Activated T-cell treated with anti-CD3 and anti-CD28 coated beads, Interleukin-2, amount 50 U/mL, for 4 hours (primary cell): ENCODE measurements at regions not wholly inside any gene's neighbourhood (a gene's known extent, or its start where the extent isn't known, plus 50 kb on each side); places are given as distances from the start of the nearest gene placed in this dataset.

Source experiments
- ATAC-seq, 2 donors: fragments of 200-7000 bp; cut with Tn5 transposase; one replicate each; pipeline ENCODE4 v1.10.0; 2021
- DNase-seq: peaks from one replicate; pipeline ENCODE4 v3.0.0-alpha.2; 2020
- H3K27me3 Mint-ChIP-seq: one replicate; pipeline ENCODE4 v1.8.0; 2021; ENCODE audit warnings: low read depth, mixed read lengths
- H3K36me3 Mint-ChIP-seq: one replicate; pipeline ENCODE4 v1.8.0; 2022; ENCODE audit warnings: mixed read lengths; ENCODE audit not compliant: insufficient read depth
- H3K4me1 Mint-ChIP-seq: one replicate; pipeline ENCODE4 v1.8.0; 2021; ENCODE audit warnings: low read depth, mixed read lengths
- H3K4me3 Mint-ChIP-seq: one replicate; pipeline ENCODE4 v1.8.0; 2021; ENCODE audit warnings: mild to moderate bottlenecking, moderate library complexity, mixed read lengths
- H3K9me3 Mint-ChIP-seq: one replicate; pipeline ENCODE4 v1.8.0; 2021; ENCODE audit warnings: mixed read lengths

GRCh38 chr7:94244760-94245159 is 149.9 kb upstream of the COL1A2 start:
- Mint-ChIP-seq H3K9me3 (no peaks in the 10 kb centered on the region), H3K4me3 (no peak overlapping the region), H3K27me3 (no peaks in the 10 kb centered on the region), H3K36me3 (no peaks in the 10 kb centered on the region), H3K4me1 (no peaks in the 10 kb centered on the region)
- DNase-seq (no peak), ATAC-seq (no peak)

- Mint-ChIP-seq H3K9me3 (no peaks in the 10 kb centered on the region), H3K4me3 (no peak overlapping the region), H3K36me3 (no peaks in the 10 kb centered on the region), H3K27me3 (no peaks in the 10 kb centered on the region), H3K4me1 (no peaks in the 10 kb centered on the region)
- no peak for ATAC-seq
- no peak for DNase-seq
These were observed 149.2 kb upstream of the COL1A2 start for GRCh38 chr7:94245500-94245899.

GRCh38 chr7:94247970-94248369 is 146.7 kb upstream of the COL1A2 start:
- H3K4me1 Mint-ChIP-seq = no peaks in the 10 kb centered on the region
- H3K9me3 Mint-ChIP-seq = no peaks in the 10 kb centered on the region
- ATAC-seq (no peak), DNase-seq (no peak)
- no peaks in the 10 kb centered on the region for H3K36me3 Mint-ChIP-seq
- no peaks in the 10 kb centered on the region for H3K27me3 Mint-ChIP-seq
- H3K4me3 Mint-ChIP-seq = no peak overlapping the region

GRCh38 chr7:94249631-94250030 is 145.1 kb upstream of the COL1A2 start:
- DNase-seq (no peak), ATAC-seq (no peak)
- Mint-ChIP-seq H3K36me3 (no peaks in the 10 kb centered on the region), H3K27me3 (no peaks in the 10 kb centered on the region), H3K4me1 (no peaks in the 10 kb centered on the region), H3K4me3 (no peak overlapping the region), H3K9me3 (no peaks in the 10 kb centered on the region)

- Mint-ChIP-seq H3K4me1 (no peaks in the 10 kb centered on the region), H3K36me3 (no peaks in the 10 kb centered on the region), H3K9me3 (no peaks in the 10 kb centered on the region), H3K27me3 (no peaks in the 10 kb centered on the region), H3K4me3 (no peak overlapping the region)
- ATAC-seq (no peak), DNase-seq (no peak)
These were observed 144.6 kb upstream of the COL1A2 start for GRCh38 chr7:94250124-94250523.

GRCh38 chr7:94250987-94251386 is 143.7 kb upstream of the COL1A2 start:
- Mint-ChIP-seq H3K9me3 (no peaks in the 10 kb centered on the region), H3K4me1 (no peaks in the 10 kb centered on the region), H3K27me3 (no peaks in the 10 kb centered on the region), H3K36me3 (no peaks in the 10 kb centered on the region), H3K4me3 (no peak overlapping the region)
- DNase-seq (no peak), ATAC-seq (no peak)

GRCh38 chr7:94252124-94252523 is 142.6 kb upstream of the COL1A2 start:
- no peaks in the 10 kb centered on the region for H3K9me3 Mint-ChIP-seq
- no peak overlapping the region for H3K4me3 Mint-ChIP-seq
- no peaks in the 10 kb centered on the region for H3K4me1 Mint-ChIP-seq
- H3K27me3 Mint-ChIP-seq = no peaks in the 10 kb centered on the region
- H3K36me3 Mint-ChIP-seq = no peaks in the 10 kb centered on the region
- no peak for DNase-seq
- no peak for ATAC-seq

GRCh38 chr7:94252971-94253370 is 141.7 kb upstream of the COL1A2 start:
- ATAC-seq (no peak), DNase-seq (no peak)
- H3K27me3 Mint-ChIP-seq = no peaks in the 10 kb centered on the region
- no peaks in the 10 kb centered on the region for H3K9me3 Mint-ChIP-seq
- no peaks in the 10 kb centered on the region for H3K4me1 Mint-ChIP-seq
- no peak overlapping the region for H3K4me3 Mint-ChIP-seq
- H3K36me3 Mint-ChIP-seq = no peaks in the 10 kb centered on the region

GRCh38 chr7:94253686-94254085 is 141.0 kb upstream of the COL1A2 start:
- Mint-ChIP-seq H3K9me3 (no peaks in the 10 kb centered on the region), H3K4me1 (no peaks in the 10 kb centered on the region), H3K4me3 (no peak overlapping the region), H3K27me3 (no peaks in the 10 kb centered on the region), H3K36me3 (no peaks in the 10 kb centered on the region)
- no peak for ATAC-seq
- no peak for DNase-seq

GRCh38 chr7:94258418-94259300 is 136.0 kb upstream of the COL1A2 start:
- DNase-seq = no peak
- no peak overlapping the region for H3K4me3 Mint-ChIP-seq
- no peaks in the 10 kb centered on the region for H3K27me3 Mint-ChIP-seq
- H3K36me3 Mint-ChIP-seq = no peaks in the 10 kb centered on the region
- no peak for ATAC-seq
- no peaks in the 10 kb centered on the region for H3K4me1 Mint-ChIP-seq
- H3K9me3 Mint-ChIP-seq = no peaks in the 10 kb centered on the region

- ATAC-seq (no peak), DNase-seq (no peak)
- no peaks in the 10 kb centered on the region for H3K4me1 Mint-ChIP-seq
- H3K9me3 Mint-ChIP-seq = no peaks in the 10 kb centered on the region
- H3K27me3 Mint-ChIP-seq = no peaks in the 10 kb centered on the region
- no peaks in the 10 kb centered on the region for H3K36me3 Mint-ChIP-seq
- H3K4me3 Mint-ChIP-seq = no peak overlapping the region
These were observed 133.6 kb upstream of the COL1A2 start for GRCh38 chr7:94261067-94261466.

- no peak for DNase-seq
- Mint-ChIP-seq H3K4me3 (no peak overlapping the region), H3K27me3 (no peaks in the 10 kb centered on the region), H3K4me1 (no peaks in the 10 kb centered on the region), H3K9me3 (no peaks in the 10 kb centered on the region), H3K36me3 (no peaks in the 10 kb centered on the region)
- no peak for ATAC-seq
These were observed 129.9 kb upstream of the COL1A2 start for GRCh38 chr7:94264756-94265155.

GRCh38 chr7:94265456-94265855 is 129.2 kb upstream of the COL1A2 start:
- Mint-ChIP-seq H3K9me3 (no peaks in the 10 kb centered on the region), H3K27me3 (no peaks in the 10 kb centered on the region), H3K36me3 (no peaks in the 10 kb centered on the region), H3K4me1 (no peaks in the 10 kb centered on the region), H3K4me3 (no peak overlapping the region)
- ATAC-seq (no peak), DNase-seq (no peak)

GRCh38 chr7:94266238-94266644 is 128.5 kb upstream of the COL1A2 start:
- no peaks in the 10 kb centered on the region for H3K9me3 Mint-ChIP-seq
- H3K4me1 Mint-ChIP-seq = no peaks in the 10 kb centered on the region

GRCh38 chr7:94270772-94271171 is 123.9 kb upstream of the COL1A2 start:
- Mint-ChIP-seq H3K9me3 (no peaks in the 10 kb centered on the region), H3K4me1 (no peaks in the 10 kb centered on the region), H3K27me3 (no peaks in the 10 kb centered on the region), H3K36me3 (no peaks in the 10 kb centered on the region), H3K4me3 (no peak overlapping the region)
- ATAC-seq (no peak), DNase-seq (no peak)

More at GRCh38 chr7:94266238-94266644, 128.5 kb upstream of the COL1A2 start:
- Mint-ChIP-seq H3K27me3 (no peaks in the 10 kb centered on the region), H3K4me3 (no peak overlapping the region), H3K36me3 (no peaks in the 10 kb centered on the region)
- DNase-seq = no peak
- no peak for ATAC-seq
